ENCODE measurements at regions not wholly inside any gene's neighbourhood (a gene's known extent, or its start where the extent isn't known, plus 50 kb on each side); places are given as distances from the start of the nearest gene placed in this dataset.

DNA sequence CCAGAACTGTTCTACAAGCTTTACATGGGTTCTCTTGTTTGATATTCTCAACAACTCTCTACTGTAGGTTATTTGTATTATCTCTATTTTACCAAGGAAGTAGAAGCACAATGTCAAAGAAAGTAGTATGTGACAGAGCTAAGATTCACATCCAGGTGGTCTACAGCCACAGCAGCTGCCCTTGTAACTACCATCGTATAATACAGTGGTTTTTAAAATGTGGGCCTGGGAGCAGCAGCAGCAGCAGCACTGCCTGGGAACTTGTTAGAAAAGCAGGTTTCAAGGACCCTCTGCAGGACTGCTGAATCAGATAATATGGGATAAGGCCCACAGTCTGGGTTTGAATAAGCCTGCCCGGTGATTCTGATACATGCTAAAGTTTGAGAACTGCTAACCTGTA is 357.1 kb upstream of the SATB1 start:
- Mint-ChIP-seq H3K27me3 (no peaks in the 10 kb centered on the region), H3K4me3 (no peak overlapping the region), H3K9me3 (peaks cover 3% of the 10 kb centered on the region), H3K27ac (no peak overlapping the region), H3K36me3 (no peaks in the 10 kb centered on the region), H3K4me1 (peaks cover 30% of the 10 kb centered on the region)
- no peak for DNase-seq
- POLR2A ChIA-PET, result no interaction called here
- no peak for ATAC-seq (ENCODE audit: low read depth)

GRCh38 chr3:18780959-18781358 is 355.8 kb upstream of the SATB1 start:
- peak overlapping the region; percentile 80 for H3K27ac Mint-ChIP-seq
- peak; percentile 54 for ATAC-seq (ENCODE audit: low read depth)
- H3K9me3 Mint-ChIP-seq, result peaks cover 5% of the 10 kb centered on the region
- H3K27me3 Mint-ChIP-seq, result no peaks in the 10 kb centered on the region
- POLR2A ChIA-PET, result no interaction called here
- no peak for DNase-seq
- H3K4me1 Mint-ChIP-seq, result peaks cover 29% of the 10 kb centered on the region
- peaks cover 2% of the 10 kb centered on the region for H3K36me3 Mint-ChIP-seq
- peak overlapping the region; percentile 80 for H3K4me3 Mint-ChIP-seq

DNA sequence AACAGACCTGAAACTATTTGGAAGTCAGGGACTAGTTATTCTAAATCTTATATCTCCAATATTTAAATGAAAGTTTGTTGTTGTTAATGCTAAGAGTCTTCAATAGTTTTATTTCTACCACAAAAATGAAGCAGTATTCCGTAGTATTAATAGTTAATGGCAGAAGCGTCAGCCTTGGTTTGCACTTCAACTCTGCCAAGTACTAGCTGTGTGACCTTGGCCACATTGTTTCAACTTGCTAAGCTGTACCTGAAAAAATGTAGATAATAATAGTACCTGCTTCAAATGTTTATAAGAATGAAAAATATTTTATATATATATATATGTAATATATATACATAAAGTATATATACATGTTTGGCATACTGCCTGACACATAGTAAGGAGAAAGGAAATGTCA is 354.6 kb upstream of the SATB1 start:
- POLR2A ChIA-PET, result no interaction called here
- peaks cover 5% of the 10 kb centered on the region for H3K9me3 Mint-ChIP-seq
- ATAC-seq (ENCODE audit: low read depth) (no peak), DNase-seq (no peak)
- no peak overlapping the region for H3K4me3 Mint-ChIP-seq
- H3K36me3 Mint-ChIP-seq, result peaks cover 2% of the 10 kb centered on the region
- H3K27ac Mint-ChIP-seq, result no peak overlapping the region
- peaks cover 31% of the 10 kb centered on the region for H3K4me1 Mint-ChIP-seq
- no peaks in the 10 kb centered on the region for H3K27me3 Mint-ChIP-seq

- Mint-ChIP-seq H3K27ac (peak overlapping the region; percentile 79), H3K4me3 (peak overlapping the region; percentile 59), H3K9me3 (peaks cover 4% of the 10 kb centered on the region), H3K4me1 (peaks cover 31% of the 10 kb centered on the region), H3K36me3 (peaks cover 2% of the 10 kb centered on the region), H3K27me3 (no peaks in the 10 kb centered on the region)
- POLR2A ChIA-PET, result interaction anchor here (1.1 kb wide), 1 partner anchor 348 kb away, joined by 3 read pairs; no protein-coding TSS in a partner anchor
- ATAC-seq (ENCODE audit: low read depth) (peak; percentile 75), DNase-seq (no peak)
These were observed 353.5 kb upstream of the SATB1 start for GRCh38 chr3:18778598-18778997.

GRCh38 chr3:18778094-18778493 is 353.0 kb upstream of the SATB1 start:
- Mint-ChIP-seq H3K9me3 (peaks cover 4% of the 10 kb centered on the region), H3K27ac (no peak overlapping the region), H3K27me3 (no peaks in the 10 kb centered on the region), H3K4me3 (peak overlapping the region; percentile 59), H3K4me1 (peaks cover 31% of the 10 kb centered on the region), H3K36me3 (peaks cover 2% of the 10 kb centered on the region)
- ATAC-seq (ENCODE audit: low read depth), result no peak
- DNase-seq, result no peak
- POLR2A ChIA-PET, result interaction anchor here (1.1 kb wide), 1 partner anchor 347 kb away, joined by 3 read pairs; no protein-coding TSS in a partner anchor

GRCh38 chr3:18775501-18775900 is 350.4 kb upstream of the SATB1 start:
- H3K4me1 Mint-ChIP-seq, result peaks cover 33% of the 10 kb centered on the region
- H3K36me3 Mint-ChIP-seq, result peaks cover 7% of the 10 kb centered on the region
- DNase-seq, result no peak
- peaks cover 5% of the 10 kb centered on the region for H3K9me3 Mint-ChIP-seq
- H3K27me3 Mint-ChIP-seq, result no peaks in the 10 kb centered on the region
- H3K27ac Mint-ChIP-seq, result no peak overlapping the region
- no peak for ATAC-seq (ENCODE audit: low read depth)
- POLR2A ChIA-PET, result interaction anchor here (0.6 kb wide), 1 partner anchor 216 kb away, joined by 3 read pairs; no protein-coding TSS in a partner anchor
- H3K4me3 Mint-ChIP-seq, result no peak overlapping the region

DNA sequence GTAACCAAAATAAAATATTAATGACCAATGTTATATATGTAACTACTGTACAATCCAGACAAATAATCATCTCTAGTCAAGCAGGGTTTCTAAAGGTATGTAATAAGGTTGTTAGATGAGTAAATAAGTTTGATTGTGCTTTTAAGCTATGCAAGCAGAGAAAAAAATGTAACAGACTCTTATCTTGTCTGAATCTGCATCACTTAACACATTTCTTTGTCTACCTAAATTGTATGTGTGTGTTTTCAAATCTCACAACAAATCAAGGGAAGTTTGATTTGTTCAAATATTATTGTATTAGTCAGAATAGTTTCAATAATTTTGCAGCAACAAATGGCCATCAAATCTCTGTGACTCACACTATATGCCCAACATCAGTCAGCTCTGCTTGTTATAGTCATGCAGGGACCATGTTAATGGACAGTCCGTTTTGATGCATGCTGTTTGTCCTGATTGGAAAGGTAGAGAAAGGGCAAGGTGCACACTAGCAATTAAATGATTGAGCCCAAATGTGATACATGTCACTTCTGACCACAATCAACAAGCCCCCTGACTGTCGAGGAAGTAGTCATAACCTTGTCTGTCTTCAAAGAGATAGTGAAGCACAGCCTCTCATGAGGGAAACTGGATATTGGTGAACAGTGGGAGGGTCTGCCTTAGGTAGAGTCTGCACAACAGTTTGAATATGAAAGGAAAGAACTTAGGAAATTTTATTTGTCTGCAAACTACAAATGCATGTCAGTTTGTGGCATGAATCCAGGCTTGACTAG is 349.4 kb upstream of the SATB1 start:
- Mint-ChIP-seq H3K36me3 (peaks cover 7% of the 10 kb centered on the region), H3K4me1 (peaks cover 36% of the 10 kb centered on the region), H3K27ac (no peak overlapping the region), H3K4me3 (no peak overlapping the region), H3K9me3 (peaks cover 5% of the 10 kb centered on the region), H3K27me3 (no peaks in the 10 kb centered on the region)
- POLR2A ChIA-PET, result interaction anchor here (0.6 kb wide), 1 partner anchor 217 kb away, joined by 3 read pairs; no protein-coding TSS in a partner anchor
- ATAC-seq (ENCODE audit: low read depth) (no peak), DNase-seq (no peak)

- H3K36me3 Mint-ChIP-seq, result peaks cover 10% of the 10 kb centered on the region
- no peak overlapping the region for H3K27ac Mint-ChIP-seq
- H3K27me3 Mint-ChIP-seq, result no peaks in the 10 kb centered on the region
- ATAC-seq (ENCODE audit: low read depth) (no peak), DNase-seq (no peak)
- H3K9me3 Mint-ChIP-seq, result peaks cover 9% of the 10 kb centered on the region
- POLR2A ChIA-PET, result no interaction called here
- H3K4me3 Mint-ChIP-seq, result no peak overlapping the region
- peaks cover 21% of the 10 kb centered on the region for H3K4me1 Mint-ChIP-seq
These were observed 347.7 kb upstream of the SATB1 start for GRCh38 chr3:18772699-18773305.

GRCh38 chr3:18771931-18772330 is 346.8 kb upstream of the SATB1 start:
- H3K4me3 Mint-ChIP-seq, result no peak overlapping the region
- H3K27me3 Mint-ChIP-seq, result no peaks in the 10 kb centered on the region
- peaks cover 20% of the 10 kb centered on the region for H3K4me1 Mint-ChIP-seq
- no peak overlapping the region for H3K27ac Mint-ChIP-seq
- POLR2A ChIA-PET, result no interaction called here
- ATAC-seq (ENCODE audit: low read depth) (no peak), DNase-seq (no peak)
- H3K36me3 Mint-ChIP-seq, result peaks cover 9% of the 10 kb centered on the region
- H3K9me3 Mint-ChIP-seq, result peaks cover 8% of the 10 kb centered on the region

DNA sequence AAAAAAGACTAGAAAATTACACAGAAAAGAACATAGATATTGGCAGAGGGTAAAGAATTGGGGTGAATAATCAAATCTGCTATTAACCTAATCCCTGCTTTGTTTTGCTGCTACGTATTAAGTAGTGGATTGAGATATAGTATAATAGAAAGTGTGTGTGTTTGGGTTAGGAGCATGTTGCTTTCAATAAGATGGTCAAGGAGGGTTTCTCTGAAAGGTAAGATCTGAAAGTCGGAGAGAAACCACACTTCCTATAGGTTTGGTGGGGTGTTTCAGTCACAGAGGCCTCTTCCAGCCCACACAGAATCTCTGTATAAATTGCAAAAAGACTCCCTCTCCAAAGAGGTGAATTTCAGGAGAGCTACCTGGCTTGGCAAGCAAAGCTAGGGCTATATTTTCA is 345.7 kb upstream of the SATB1 start:
- peaks cover 10% of the 10 kb centered on the region for H3K36me3 Mint-ChIP-seq
- peaks cover 7% of the 10 kb centered on the region for H3K9me3 Mint-ChIP-seq
- peak overlapping the region; percentile 40 for H3K4me3 Mint-ChIP-seq
- peak; percentile 68 for ATAC-seq (ENCODE audit: low read depth)
- no peak for DNase-seq
- peaks cover 21% of the 10 kb centered on the region for H3K4me1 Mint-ChIP-seq
- H3K27me3 Mint-ChIP-seq, result no peaks in the 10 kb centered on the region
- POLR2A ChIA-PET, result no interaction called here
- H3K27ac Mint-ChIP-seq, result no peak overlapping the region

DNA sequence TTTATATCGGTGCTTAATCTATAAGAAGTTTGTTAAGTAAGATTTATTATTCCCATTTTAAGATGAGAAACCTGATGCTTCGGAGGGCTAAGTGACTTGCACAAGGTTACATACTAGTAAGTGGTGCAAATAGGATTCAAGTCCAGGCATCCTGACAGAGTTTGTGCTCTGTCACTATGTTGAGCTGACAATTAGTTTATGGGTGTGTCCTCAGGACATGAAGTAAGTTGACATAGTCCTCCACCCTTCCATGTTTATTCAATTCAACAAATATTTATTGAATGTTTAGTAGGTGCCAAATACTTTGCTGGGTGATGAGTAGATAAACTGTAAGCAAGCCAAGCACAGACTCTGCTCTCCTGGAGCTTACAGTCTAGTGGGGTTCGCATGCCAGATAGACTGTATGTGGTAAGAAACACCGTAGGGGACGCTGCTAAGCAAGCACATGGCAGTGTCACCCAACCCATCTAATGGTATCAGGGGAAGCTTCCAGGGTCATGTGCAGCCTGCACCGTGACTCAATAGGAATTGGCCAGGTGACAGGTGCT is 342.7 kb upstream of the SATB1 start:
- POLR2A ChIA-PET, result interaction anchor here (0.7 kb wide), 1 partner anchor 219 kb away, joined by 3 read pairs; no protein-coding TSS in a partner anchor
- no peak for ATAC-seq (ENCODE audit: low read depth)
- Mint-ChIP-seq H3K4me3 (no peak overlapping the region), H3K27ac (no peak overlapping the region), H3K36me3 (peaks cover 10% of the 10 kb centered on the region), H3K27me3 (no peaks in the 10 kb centered on the region), H3K9me3 (peaks cover 7% of the 10 kb centered on the region), H3K4me1 (peaks cover 20% of the 10 kb centered on the region)
- DNase-seq, result no peak

GRCh38 chr3:18766974-18767373 is 341.8 kb upstream of the SATB1 start:
- peaks cover 7% of the 10 kb centered on the region for H3K36me3 Mint-ChIP-seq
- POLR2A ChIA-PET, result no interaction called here
- no peak for ATAC-seq (ENCODE audit: low read depth)
- no peak for DNase-seq
- no peak overlapping the region for H3K4me3 Mint-ChIP-seq
- peaks cover 7% of the 10 kb centered on the region for H3K9me3 Mint-ChIP-seq
- H3K27me3 Mint-ChIP-seq, result no peaks in the 10 kb centered on the region
- peaks cover 15% of the 10 kb centered on the region for H3K4me1 Mint-ChIP-seq
- H3K27ac Mint-ChIP-seq, result no peak overlapping the region

DNA sequence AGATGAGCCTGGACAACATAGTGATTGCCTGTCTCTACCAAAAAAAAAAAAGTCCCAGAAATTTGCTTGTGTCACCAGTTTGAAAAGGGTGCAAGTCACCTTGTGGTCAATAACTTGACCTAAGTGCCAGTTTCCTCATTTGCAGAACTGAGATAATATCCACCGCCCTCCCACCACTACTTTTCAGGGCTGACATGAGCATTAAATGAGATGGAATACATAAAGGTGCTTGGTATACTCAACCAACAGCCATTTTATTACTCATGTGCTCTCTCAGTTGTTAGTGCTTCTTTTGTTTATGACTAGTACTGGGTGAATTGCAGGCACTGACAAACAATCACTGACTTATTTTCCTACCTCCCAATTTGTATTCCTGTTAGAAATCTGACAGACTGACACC is 340.5 kb upstream of the SATB1 start:
- Mint-ChIP-seq H3K4me3 (no peak overlapping the region), H3K27ac (no peak overlapping the region), H3K27me3 (no peaks in the 10 kb centered on the region), H3K36me3 (peaks cover 5% of the 10 kb centered on the region), H3K9me3 (peaks cover 5% of the 10 kb centered on the region), H3K4me1 (peaks cover 7% of the 10 kb centered on the region)
- POLR2A ChIA-PET, result no interaction called here
- DNase-seq (no peak), ATAC-seq (ENCODE audit: low read depth) (no peak)

GRCh38 chr3:18765161-18765560 is 340.0 kb upstream of the SATB1 start:
- no peaks in the 10 kb centered on the region for H3K27me3 Mint-ChIP-seq
- POLR2A ChIA-PET, result no interaction called here
- DNase-seq (no peak), ATAC-seq (ENCODE audit: low read depth) (no peak)
- H3K9me3 Mint-ChIP-seq, result peaks cover 5% of the 10 kb centered on the region
- peaks cover 4% of the 10 kb centered on the region for H3K4me1 Mint-ChIP-seq
- H3K27ac Mint-ChIP-seq, result no peak overlapping the region
- peaks cover 5% of the 10 kb centered on the region for H3K36me3 Mint-ChIP-seq
- H3K4me3 Mint-ChIP-seq, result no peak overlapping the region

Measured in activated naive CD8-positive, alpha-beta T cell treated with anti-CD3 and anti-CD28 coated beads, Interleukin-2, amount 10 ng/mL, durations not matched to agents 7 days and 5 days (primary cell).